Mucosa of descending colon (tissue), 3 donors: ENCODE measurements at regions not wholly inside any gene's neighbourhood (a gene's known extent, or its start where the extent isn't known, plus 50 kb on each side); places are given as distances from the start of the nearest gene placed in this dataset.

Source experiments
- ATAC-seq: fragments of 200-7000 bp; cut with Tn5 transposase; one replicate; pipeline ENCODE4 v1.9.1; 2020; ENCODE audit warnings: mild to moderate bottlenecking, moderate library complexity
- DNase-seq, 3 donors: peaks; one replicate each; pipeline ENCODE4 v3.0.0-alpha.2; 2020
- H3K36me3 ChIP-seq: fragments of 200-600 bp; one replicate; pipeline ENCODE4 v1.8.0; 2021; ENCODE audit warnings: low read depth, mild to moderate bottlenecking
- H3K4me1 ChIP-seq: fragments of 200-600 bp; one replicate; pipeline ENCODE4 v1.8.0; 2021; ENCODE audit warnings: low read depth, mild to moderate bottlenecking
- H3K4me3 ChIP-seq: fragments of 200-600 bp; one replicate; pipeline ENCODE4 v1.8.0; 2021; ENCODE audit warnings: mild to moderate bottlenecking
- H3K9me3 ChIP-seq: fragments of 200-600 bp; one replicate; pipeline ENCODE4 v1.8.0; 2021; ENCODE audit warnings: mild to moderate bottlenecking
- CTCF ChIP-seq: fragments of 200-600 bp; IDR thresholded peaks from one replicate; pipeline ENCODE4 v1.8.0; 2022; ENCODE audit warnings: antibody characterized with exemption, mild to moderate bottlenecking
- intact Hi-C, 2 donors: fragments of 100-400 bp; cut with DNase I in 1 of 2; cut with micrococcal nuclease in 1 of 2; formaldehyde crosslinking; loops; one replicate each; pipeline versions ENCODE4 v1.11.0 to v1.11.1; 2022; cut with DNase I, micrococcal nuclease
- donor health status: DM: no; HTN: no; CAD: no; lungs with moderate emphysema.
- donor health status: DM: no; HTN: no; CAD: no.
- donor health status: DM: no; HTN: yes; CAD: no.

DNA sequence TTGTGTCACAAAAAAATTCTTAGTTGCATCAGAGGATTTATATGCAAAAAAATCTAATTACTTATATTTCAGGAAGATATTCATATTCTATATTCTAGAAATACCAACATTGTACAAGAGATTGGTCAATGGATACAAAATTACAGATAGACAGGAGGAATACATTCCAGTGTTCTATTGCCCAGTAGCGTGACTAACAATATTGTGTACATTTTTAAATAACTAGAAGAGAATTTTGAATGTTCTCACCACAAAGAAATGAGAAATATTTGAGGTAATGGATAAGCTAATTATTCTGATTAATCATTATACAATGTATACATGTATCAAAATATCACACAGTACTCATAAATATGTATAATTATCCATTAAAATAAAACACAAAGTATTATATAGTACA is 253.3 kb downstream of the IPMK start:
- no peak for ATAC-seq
- DNase-seq, result no peak
- Histone ChIP-seq H3K4me1 (no peaks in the 10 kb centered on the region), H3K36me3 (no peaks in the 10 kb centered on the region), H3K4me3 (no peak overlapping the region), H3K9me3 (no peaks in the 10 kb centered on the region)
- no peak for TF ChIP-seq CTCF
- intact Hi-C loops, result no loop called here

GRCh38 chr10:58013406-58013805 is 254.3 kb downstream of the IPMK start:
- no peaks in the 10 kb centered on the region for H3K4me1 ChIP-seq
- H3K36me3 ChIP-seq, result no peaks in the 10 kb centered on the region
- intact Hi-C loops, result no loop called here
- H3K9me3 ChIP-seq, result no peaks in the 10 kb centered on the region
- no peak for TF ChIP-seq CTCF
- ATAC-seq (no peak), DNase-seq (no peak)
- no peak overlapping the region for H3K4me3 ChIP-seq

- Histone ChIP-seq H3K4me3 (no peak overlapping the region), H3K36me3 (no peaks in the 10 kb centered on the region), H3K4me1 (no peaks in the 10 kb centered on the region), H3K9me3 (no peaks in the 10 kb centered on the region)
- no peak for DNase-seq
- ATAC-seq, result no peak
- no peak for TF ChIP-seq CTCF
- intact Hi-C loops, result no loop called here
Measured at GRCh38 chr10:58010073-58010702, 257.5 kb downstream of the IPMK start.

DNA sequence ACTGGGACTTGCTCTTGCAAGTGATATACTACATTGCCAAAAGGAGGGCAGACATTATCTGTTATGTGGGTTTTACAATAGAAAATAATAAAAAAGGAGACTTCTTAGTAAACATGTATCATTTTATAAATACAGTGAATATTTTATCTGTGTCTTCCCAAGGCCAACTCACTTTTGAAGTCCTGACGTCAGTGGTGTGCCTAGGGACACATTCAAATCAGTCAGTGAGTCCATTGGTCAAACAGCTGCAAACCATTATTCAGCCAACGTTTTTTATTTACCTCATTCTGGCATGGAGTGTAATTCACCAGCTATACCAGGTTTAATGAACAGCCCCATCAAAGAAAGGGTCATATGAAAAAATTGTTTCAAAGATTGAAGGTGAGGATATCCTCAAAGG is 263.7 kb downstream of the IPMK start:
- no peak for TF ChIP-seq CTCF
- H3K4me3 ChIP-seq, result no peak overlapping the region
- ATAC-seq (no peak), DNase-seq (no peak)
- no peaks in the 10 kb centered on the region for H3K9me3 ChIP-seq
- no peaks in the 10 kb centered on the region for H3K36me3 ChIP-seq
- H3K4me1 ChIP-seq, result no peaks in the 10 kb centered on the region
- intact Hi-C loops, result no loop called here

DNA sequence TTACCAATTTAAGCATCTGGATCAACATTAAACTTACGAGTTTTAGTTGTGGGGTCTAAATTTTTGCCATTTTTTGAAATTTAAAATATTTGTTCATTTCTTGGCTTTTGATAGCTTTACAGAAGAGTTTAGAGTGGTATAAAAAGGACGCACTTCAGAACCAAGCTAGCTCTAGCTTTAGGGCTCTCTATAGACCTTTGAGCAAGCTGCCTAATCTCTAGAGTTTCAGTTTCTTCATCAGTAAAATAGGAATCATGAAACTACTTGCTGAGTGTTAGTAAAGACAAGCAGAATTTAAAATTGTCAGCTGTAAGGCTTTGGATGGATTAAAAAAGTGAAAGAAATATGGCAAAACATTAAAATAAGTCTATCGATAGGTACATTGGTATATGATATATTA is 266.5 kb downstream of the IPMK start:
- Histone ChIP-seq H3K9me3 (no peaks in the 10 kb centered on the region), H3K4me1 (no peaks in the 10 kb centered on the region), H3K36me3 (no peaks in the 10 kb centered on the region), H3K4me3 (no peak overlapping the region)
- no peak for TF ChIP-seq CTCF
- no peak for DNase-seq
- intact Hi-C loops, result no loop called here
- ATAC-seq, result no peak

- intact Hi-C loops, result no loop called here
- H3K9me3 ChIP-seq, result no peaks in the 10 kb centered on the region
- no peak for DNase-seq
- H3K36me3 ChIP-seq, result no peaks in the 10 kb centered on the region
- no peak overlapping the region for H3K4me3 ChIP-seq
- no peaks in the 10 kb centered on the region for H3K4me1 ChIP-seq
- ATAC-seq, result no peak
- TF ChIP-seq CTCF, result no peak
Measured at GRCh38 chr10:57996536-57996935, 271.2 kb downstream of the IPMK start.
